ENCODE measurements at regions not wholly inside any gene's neighbourhood (a gene's known extent, or its start where the extent isn't known, plus 50 kb on each side); places are given as distances from the start of the nearest gene placed in this dataset.

DNA sequence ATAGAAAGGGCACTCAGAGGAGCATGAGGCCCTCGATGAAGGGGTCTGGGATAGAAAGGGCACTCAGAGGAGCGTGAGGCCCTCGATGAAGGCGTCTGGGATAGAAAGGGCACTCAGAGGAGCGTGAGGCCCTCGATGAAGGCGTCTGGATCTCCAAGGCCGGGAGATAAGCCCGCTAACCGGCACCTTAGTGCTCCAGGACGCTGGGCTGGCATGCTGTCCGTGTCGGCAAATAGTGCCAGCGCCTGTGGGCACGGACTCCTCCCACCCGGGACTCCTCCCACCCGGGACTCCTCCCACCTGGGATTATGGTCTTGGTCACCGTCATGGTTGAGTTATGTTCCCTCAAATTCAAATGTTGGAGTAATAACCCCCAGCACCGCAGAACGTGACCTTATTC lies 725.3 kb downstream of the BRD1 start:
- no peaks in the 10 kb centered on the region for H3K9me3 ChIP-seq (ENCODE audit: control insufficient read depth, insufficient read depth, low read length)
- Mint-ChIP-seq H3K27me3 (ENCODE audit: low read depth in 2 of 2) (peaks cover 7% of the 10 kb centered on the region in 2 donors), H3K27ac (no peak overlapping the region), H3K4me1 (no peaks in the 10 kb centered on the region), H3K4me3 (no peak overlapping the region), H3K36me3 (no peaks in the 10 kb centered on the region), H3K9me3 (no peaks in the 10 kb centered on the region)
- intact Hi-C loops (cut with micrococcal nuclease): no loop called here
- 89% methylated on average over 20 of the region's 20 CpGs for WGBS (ENCODE audit: insufficient coverage)
- no peak overlapping the region for H3K27ac ChIP-seq (ENCODE audit: low read length)
- no peaks in the 10 kb centered on the region for H3K36me3 ChIP-seq (ENCODE audit: control insufficient read depth, insufficient read depth, low read length)
- no peak overlapping the region for H3K4me3 ChIP-seq (ENCODE audit: low read length)
- TF ChIP-seq, protein P1, sequence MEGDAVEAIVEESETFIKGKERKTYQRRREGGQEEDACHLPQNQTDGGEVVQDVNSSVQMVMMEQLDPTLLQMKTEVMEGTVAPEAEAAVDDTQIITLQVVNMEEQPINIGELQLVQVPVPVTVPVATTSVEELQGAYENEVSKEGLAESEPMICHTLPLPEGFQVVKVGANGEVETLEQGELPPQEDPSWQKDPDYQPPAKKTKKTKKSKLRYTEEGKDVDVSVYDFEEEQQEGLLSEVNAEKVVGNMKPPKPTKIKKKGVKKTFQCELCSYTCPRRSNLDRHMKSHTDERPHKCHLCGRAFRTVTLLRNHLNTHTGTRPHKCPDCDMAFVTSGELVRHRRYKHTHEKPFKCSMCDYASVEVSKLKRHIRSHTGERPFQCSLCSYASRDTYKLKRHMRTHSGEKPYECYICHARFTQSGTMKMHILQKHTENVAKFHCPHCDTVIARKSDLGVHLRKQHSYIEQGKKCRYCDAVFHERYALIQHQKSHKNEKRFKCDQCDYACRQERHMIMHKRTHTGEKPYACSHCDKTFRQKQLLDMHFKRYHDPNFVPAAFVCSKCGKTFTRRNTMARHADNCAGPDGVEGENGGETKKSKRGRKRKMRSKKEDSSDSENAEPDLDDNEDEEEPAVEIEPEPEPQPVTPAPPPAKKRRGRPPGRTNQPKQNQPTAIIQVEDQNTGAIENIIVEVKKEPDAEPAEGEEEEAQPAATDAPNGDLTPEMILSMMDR (IDR thresholded peaks at IDR 0.05): no peak
- no peak for ATAC-seq
- no peaks in the 10 kb centered on the region for H3K4me1 ChIP-seq (ENCODE audit: control insufficient read depth, insufficient read depth, low read length)
- DNase-seq: no peak
- no peaks in the 10 kb centered on the region for H3K27me3 ChIP-seq (ENCODE audit: control insufficient read depth, insufficient read depth, low read length)

DNA sequence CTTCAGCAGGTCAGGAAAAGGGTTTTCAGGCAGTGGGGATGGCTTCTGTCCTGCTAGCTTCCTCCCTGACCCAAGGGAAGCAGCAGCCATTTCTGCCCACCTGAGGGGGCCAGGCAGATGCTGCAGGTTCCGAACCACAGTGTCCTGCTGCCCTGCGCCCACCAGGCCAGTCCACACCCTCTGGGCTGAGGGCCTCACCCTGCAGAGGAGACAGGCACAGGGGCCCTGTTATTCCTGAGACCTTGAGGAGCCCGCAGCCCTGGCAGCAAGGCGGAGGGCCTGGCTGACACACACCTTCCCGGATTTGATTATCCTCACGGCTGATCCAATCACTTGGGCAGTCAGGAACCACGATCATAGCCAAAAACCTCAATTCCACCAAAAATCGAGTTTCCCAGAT lies 725.8 kb downstream of the BRD1 start:
- Mint-ChIP-seq H3K36me3 (no peaks in the 10 kb centered on the region), H3K4me3 (no peak overlapping the region), H3K27me3 (ENCODE audit: low read depth in 2 of 2) (peaks cover 5 to 7% of the 10 kb centered on the region in 2 donors), H3K9me3 (no peaks in the 10 kb centered on the region), H3K4me1 (no peaks in the 10 kb centered on the region), H3K27ac (no peak overlapping the region)
- intact Hi-C loops (cut with micrococcal nuclease): no loop called here
- no peaks in the 10 kb centered on the region for H3K36me3 ChIP-seq (ENCODE audit: control insufficient read depth, insufficient read depth, low read length)
- ATAC-seq: no peak
- no peak overlapping the region for H3K4me3 ChIP-seq (ENCODE audit: low read length)
- no peaks in the 10 kb centered on the region for H3K4me1 ChIP-seq (ENCODE audit: control insufficient read depth, insufficient read depth, low read length)
- H3K27ac ChIP-seq (ENCODE audit: low read length): no peak overlapping the region
- DNase-seq: no peak
- TF ChIP-seq, protein P1 (IDR thresholded peaks at IDR 0.05): no peak
- WGBS (ENCODE audit: insufficient coverage): 72% methylated on average over 8 of the region's 8 CpGs
- H3K9me3 ChIP-seq (ENCODE audit: control insufficient read depth, insufficient read depth, low read length): no peaks in the 10 kb centered on the region
- no peaks in the 10 kb centered on the region for H3K27me3 ChIP-seq (ENCODE audit: control insufficient read depth, insufficient read depth, low read length)

DNA sequence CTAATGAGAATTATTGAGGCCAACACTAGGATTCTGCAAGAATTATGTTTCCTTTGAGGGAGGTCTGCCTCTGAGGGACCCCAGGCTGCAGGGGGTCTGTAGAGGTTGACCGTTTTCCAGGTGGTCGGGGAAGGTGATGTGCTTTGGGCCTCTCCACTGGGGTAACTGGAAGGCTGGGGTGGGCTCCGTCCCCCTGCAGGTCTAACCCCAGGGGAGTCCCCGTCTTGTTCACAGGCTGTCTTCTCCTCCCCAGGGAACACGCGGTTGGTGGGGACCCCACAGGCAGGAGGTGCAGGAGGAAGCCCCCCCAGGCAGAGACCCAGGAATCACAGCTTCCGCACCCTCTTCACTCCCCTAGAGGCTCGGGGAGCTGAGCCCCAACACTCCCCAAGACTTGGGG lies 726.4 kb downstream of the BRD1 start:
- Mint-ChIP-seq H3K27ac (no peak overlapping the region), H3K27me3 (ENCODE audit: low read depth in 2 of 2) (peaks cover 5 to 7% of the 10 kb centered on the region in 2 donors), H3K4me3 (no peak overlapping the region), H3K9me3 (no peaks in the 10 kb centered on the region), H3K4me1 (no peaks in the 10 kb centered on the region), H3K36me3 (no peaks in the 10 kb centered on the region)
- H3K4me1 ChIP-seq (ENCODE audit: control insufficient read depth, insufficient read depth, low read length): no peaks in the 10 kb centered on the region
- TF ChIP-seq, protein P1 (IDR thresholded peaks at IDR 0.05): no peak
- no peaks in the 10 kb centered on the region for H3K27me3 ChIP-seq (ENCODE audit: control insufficient read depth, insufficient read depth, low read length)
- 72% methylated on average over 8 of the region's 8 CpGs for WGBS (ENCODE audit: insufficient coverage)
- H3K27ac ChIP-seq (ENCODE audit: low read length): no peak overlapping the region
- DNase-seq (no peak), ATAC-seq (no peak)
- no peak overlapping the region for H3K4me3 ChIP-seq (ENCODE audit: low read length)
- no peaks in the 10 kb centered on the region for H3K9me3 ChIP-seq (ENCODE audit: control insufficient read depth, insufficient read depth, low read length)
- intact Hi-C loops (cut with micrococcal nuclease): no loop called here
- no peaks in the 10 kb centered on the region for H3K36me3 ChIP-seq (ENCODE audit: control insufficient read depth, insufficient read depth, low read length)

DNA sequence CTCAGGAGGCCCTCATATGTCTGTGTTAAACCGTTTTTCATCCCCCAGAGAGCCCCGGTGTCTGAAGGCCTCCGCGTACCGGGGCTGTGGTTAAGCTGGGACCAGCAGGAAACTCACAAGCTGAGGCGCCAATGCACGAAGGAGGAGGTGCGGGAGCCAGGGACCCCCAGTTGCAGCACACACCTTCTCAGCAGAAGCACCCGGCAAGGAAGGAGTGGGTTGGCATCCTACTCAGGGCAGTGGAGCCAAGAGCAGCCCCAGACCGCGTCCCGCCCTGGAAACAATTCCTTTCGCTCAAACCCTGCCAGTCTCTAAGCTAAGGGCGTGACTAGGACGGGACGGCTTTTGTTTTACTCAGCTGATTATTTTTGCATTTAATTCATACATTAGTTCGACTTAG lies 726.9 kb downstream of the BRD1 start:
- Histone ChIP-seq H3K4me3 (ENCODE audit: low read length) (no peak overlapping the region), H3K27ac (ENCODE audit: low read length) (no peak overlapping the region), H3K4me1 (ENCODE audit: control insufficient read depth, insufficient read depth, low read length) (no peaks in the 10 kb centered on the region), H3K36me3 (ENCODE audit: control insufficient read depth, insufficient read depth, low read length) (no peaks in the 10 kb centered on the region), H3K9me3 (ENCODE audit: control insufficient read depth, insufficient read depth, low read length) (no peaks in the 10 kb centered on the region), H3K27me3 (ENCODE audit: control insufficient read depth, insufficient read depth, low read length) (no peaks in the 10 kb centered on the region)
- ATAC-seq (no peak), DNase-seq (no peak)
- no peak overlapping the region for H3K4me3 Mint-ChIP-seq
- H3K9me3 Mint-ChIP-seq: no peaks in the 10 kb centered on the region
- intact Hi-C loops (cut with micrococcal nuclease): no loop called here
- H3K36me3 Mint-ChIP-seq: no peaks in the 10 kb centered on the region
- peaks cover 5 to 7% of the 10 kb centered on the region in 2 donors for H3K27me3 Mint-ChIP-seq (ENCODE audit: low read depth in 2 of 2)
- 44% methylated on average over 17 of the region's 17 CpGs for WGBS (ENCODE audit: insufficient coverage)
- TF ChIP-seq, protein P1 (IDR thresholded peaks at IDR 0.05): no peak
- H3K4me1 Mint-ChIP-seq: no peaks in the 10 kb centered on the region
- H3K27ac Mint-ChIP-seq: no peak overlapping the region
